Gastroesophageal sphincter (tissue), 3 donors: ENCODE measurements at regions not wholly inside any gene's neighbourhood (a gene's known extent, or its start where the extent isn't known, plus 50 kb on each side); places are given as distances from the start of the nearest gene placed in this dataset.

ENCODE experiments used
- CTCF ChIP-seq, 4 experiments: fragments of 200-600 bp in 2 of 4; fragments of 450-650 bp in 2 of 4; sonication (generic) in 1 of 4; IDR thresholded peaks; one replicate each; pipeline ENCODE4 v1.5.1; 2017 to 2019; ENCODE audit warnings: antibody characterized with exemption in 4 of 4, mild to moderate bottlenecking in 2 of 4, moderate library complexity in 2 of 4
- POLR2AphosphoS5 ChIP-seq: sonication (generic); formaldehyde crosslinking; IDR thresholded peaks from one replicate; pipeline ENCODE4 v1.6.1; 2017; ENCODE audit warnings: antibody characterized with exemption

- no peak for TF ChIP-seq POLR2AphosphoS5
- TF ChIP-seq CTCF (IDR thresholded peaks at IDR 0.05) = no peak
Observed at GRCh38 chr20:48153103-48153502, 367.8 kb upstream of the SULF2 start.
